ENCODE measurements at regions not wholly inside any gene's neighbourhood (a gene's known extent, or its start where the extent isn't known, plus 50 kb on each side); places are given as distances from the start of the nearest gene placed in this dataset.
A peak's percentile ranks its signal among the peaks of the same experiment; 100 is the strongest.
"Not testable (repeated sequence)": the region's sequence is repeated elsewhere in the genome, so short reads cannot be mapped to it uniquely, and the experiment has no call there.

- no peak for DNase-seq
- Histone ChIP-seq H3K4me3 (ENCODE audit: low read depth, low read length) (no peak overlapping the region), H3K4me2 (ENCODE audit: low read length) (no peak overlapping the region), H4K91ac (ENCODE audit: low read depth, low read length) (no peak overlapping the region), H3K79me2 (ENCODE audit: control insufficient read depth, insufficient read depth, low read length, poor library complexity) (no peaks in the 10 kb centered on the region), H2BK12ac (ENCODE audit: low read length) (no peak overlapping the region), H3K79me1 (ENCODE audit: low read length) (no peaks in the 10 kb centered on the region), H2AK5ac (ENCODE audit: low read length) (no peak overlapping the region), H3K9ac (ENCODE audit: low read length) (no peak overlapping the region), H3K18ac (ENCODE audit: low read length) (no peak overlapping the region), H3K14ac (ENCODE audit: low read length) (no peak overlapping the region), H3K27ac (ENCODE audit: low read depth, low read length) (no peak overlapping the region), H4K8ac (ENCODE audit: low read depth, low read length) (no peak overlapping the region), H2AFZ (ENCODE audit: insufficient read depth, low read length, poor library complexity) (no peak overlapping the region), H3K27me3 (ENCODE audit: insufficient read depth, low read length) (no peaks in the 10 kb centered on the region), H2BK5ac (ENCODE audit: low read depth, low read length, poor library complexity) (no peak overlapping the region), H3K4me1 (ENCODE audit: control insufficient read depth in 1 of 2, insufficient read depth in 2 of 2, low read length in 2 of 2) (peaks cover 4 to 5% of the 10 kb centered on the region in 2 experiments), H3K9me3 (ENCODE audit: insufficient read depth, low read depth, low read length) (no peaks in the 10 kb centered on the region), H3K36me3 (ENCODE audit: control insufficient read depth in 1 of 2, insufficient read depth in 2 of 2, low read length in 2 of 2) (no peaks in the 10 kb centered on the region), H3K4ac (ENCODE audit: low read depth, low read length) (no peak overlapping the region), H4K12ac (ENCODE audit: low read depth, low read length) (no peak overlapping the region), H3K23ac (ENCODE audit: low read length) (no peak overlapping the region), H2BK120ac (ENCODE audit: insufficient read depth, low read length, poor library complexity) (no peak overlapping the region)
- 100% methylated on average over 1 of the region's 3 CpGs for WGBS (ENCODE audit: extremely low coverage, insufficient coverage, insufficient read length)
Observed at GRCh38 chr2:75375646-75376582, 176.6 kb upstream of the TACR1 start.

GRCh38 chr2:75374414-75374957, 175.2 kb upstream of the TACR1 start:
- not testable (repeated sequence) for H4K12ac ChIP-seq (ENCODE audit: low read depth, low read length); H3K9ac ChIP-seq (ENCODE audit: low read length); H3K36me3 ChIP-seq (ENCODE audit: control insufficient read depth in 1 of 2, insufficient read depth in 2 of 2, low read length in 2 of 2); H4K8ac ChIP-seq (ENCODE audit: low read depth, low read length); H3K79me2 ChIP-seq (ENCODE audit: control insufficient read depth, insufficient read depth, low read length, poor library complexity); H2AK5ac ChIP-seq (ENCODE audit: low read length); H3K79me1 ChIP-seq (ENCODE audit: low read length); H3K9me3 ChIP-seq (ENCODE audit: insufficient read depth, low read depth, low read length); H3K14ac ChIP-seq (ENCODE audit: low read length); H4K91ac ChIP-seq (ENCODE audit: low read depth, low read length); H3K23ac ChIP-seq (ENCODE audit: low read length); H2BK5ac ChIP-seq (ENCODE audit: low read depth, low read length, poor library complexity); H3K27me3 ChIP-seq (ENCODE audit: insufficient read depth, low read length); H3K4me1 ChIP-seq (ENCODE audit: control insufficient read depth in 1 of 2, insufficient read depth in 2 of 2, low read length in 2 of 2); H2BK120ac ChIP-seq (ENCODE audit: insufficient read depth, low read length, poor library complexity); H3K27ac ChIP-seq (ENCODE audit: low read depth, low read length); H3K18ac ChIP-seq (ENCODE audit: low read length); H3K4me3 ChIP-seq (ENCODE audit: low read depth, low read length); H3K4ac ChIP-seq (ENCODE audit: low read depth, low read length); DNase-seq; H2BK12ac ChIP-seq (ENCODE audit: low read length)
- WGBS (ENCODE audit: extremely low coverage, insufficient coverage, insufficient read length): no CpG with 5 or more reads among the region's 6 CpGs
- Histone ChIP-seq H2AFZ (ENCODE audit: insufficient read depth, low read length, poor library complexity) (peak overlapping the region; percentile 50), H3K4me2 (ENCODE audit: low read length) (peak overlapping the region; percentile 14)

DNA sequence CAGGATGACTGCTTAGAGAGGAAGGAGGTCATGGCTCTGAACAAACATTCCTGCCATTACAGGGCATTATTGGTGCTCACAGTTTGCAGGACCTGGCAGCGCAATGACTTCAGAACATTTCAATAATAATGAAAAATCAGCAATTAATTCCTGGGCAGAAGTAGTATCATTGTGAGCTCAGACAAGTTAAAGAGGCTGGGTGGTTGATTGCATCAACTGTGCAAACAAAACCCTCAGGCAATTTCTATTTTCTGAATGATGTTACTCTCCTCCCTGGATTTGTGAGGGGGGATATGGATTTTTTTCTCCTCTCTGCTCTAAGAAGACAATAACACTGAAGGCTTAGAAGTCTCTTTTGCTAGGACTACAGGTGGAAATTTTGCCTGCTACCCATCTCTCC, 168.1 kb upstream of the TACR1 start:
- Histone ChIP-seq H3K9ac (ENCODE audit: low read length) (no peak overlapping the region), H3K23ac (ENCODE audit: low read length) (no peak overlapping the region), H3K4me3 (ENCODE audit: low read depth, low read length) (no peak overlapping the region), H3K4ac (ENCODE audit: low read depth, low read length) (no peak overlapping the region), H3K4me2 (ENCODE audit: low read length) (no peak overlapping the region), H3K79me1 (ENCODE audit: low read length) (no peaks in the 10 kb centered on the region), H3K27ac (ENCODE audit: low read depth, low read length) (no peak overlapping the region), H3K9me3 (ENCODE audit: insufficient read depth, low read depth, low read length) (no peaks in the 10 kb centered on the region), H3K79me2 (ENCODE audit: control insufficient read depth, insufficient read depth, low read length, poor library complexity) (no peaks in the 10 kb centered on the region), H3K18ac (ENCODE audit: low read length) (no peak overlapping the region), H2BK5ac (ENCODE audit: low read depth, low read length, poor library complexity) (no peak overlapping the region), H4K91ac (ENCODE audit: low read depth, low read length) (no peak overlapping the region), H4K8ac (ENCODE audit: low read depth, low read length) (no peak overlapping the region), H3K14ac (ENCODE audit: low read length) (no peak overlapping the region), H2BK12ac (ENCODE audit: low read length) (no peak overlapping the region), H2AK5ac (ENCODE audit: low read length) (no peak overlapping the region), H4K12ac (ENCODE audit: low read depth, low read length) (no peak overlapping the region), H3K27me3 (ENCODE audit: insufficient read depth, low read length) (no peaks in the 10 kb centered on the region), H3K4me1 (ENCODE audit: control insufficient read depth in 1 of 2, insufficient read depth in 2 of 2, low read length in 2 of 2) (no peaks in the 10 kb centered on the region), H2BK120ac (ENCODE audit: insufficient read depth, low read length, poor library complexity) (no peak overlapping the region), H2AFZ (ENCODE audit: insufficient read depth, low read length, poor library complexity) (no peak overlapping the region), H3K36me3 (ENCODE audit: control insufficient read depth in 1 of 2, insufficient read depth in 2 of 2, low read length in 2 of 2) (no peaks in the 10 kb centered on the region)
- no CpG with 5 or more reads among the region's 1 CpG for WGBS (ENCODE audit: extremely low coverage, insufficient coverage, insufficient read length)
- DNase-seq: no peak

DNA sequence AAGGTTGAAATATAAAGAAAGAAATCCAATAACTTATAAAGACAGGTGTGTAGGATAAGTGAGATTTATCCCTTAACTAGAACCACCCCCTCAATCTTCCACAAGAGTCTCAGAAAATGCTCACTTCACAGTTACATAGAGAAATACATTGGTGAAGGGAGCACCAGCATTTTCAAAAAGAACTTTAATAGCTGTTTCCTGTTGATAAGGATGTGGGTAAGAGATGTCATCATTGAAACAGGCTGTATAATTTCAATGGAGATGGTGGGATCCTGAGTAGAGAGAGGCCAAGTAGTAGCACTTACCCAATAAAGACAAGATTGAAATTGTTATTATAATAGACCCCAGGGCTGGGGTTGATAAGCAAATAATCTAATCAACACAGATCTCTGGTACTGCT, 162.2 kb upstream of the TACR1 start:
- Histone ChIP-seq H3K9me3 (ENCODE audit: insufficient read depth, low read depth, low read length) (no peaks in the 10 kb centered on the region), H2BK5ac (ENCODE audit: low read depth, low read length, poor library complexity) (no peak overlapping the region), H4K91ac (ENCODE audit: low read depth, low read length) (no peak overlapping the region), H3K36me3 (ENCODE audit: control insufficient read depth in 1 of 2, insufficient read depth in 2 of 2, low read length in 2 of 2) (no peaks in the 10 kb centered on the region), H3K4me2 (ENCODE audit: low read length) (no peak overlapping the region), H3K27me3 (ENCODE audit: insufficient read depth, low read length) (no peaks in the 10 kb centered on the region), H3K27ac (ENCODE audit: low read depth, low read length) (no peak overlapping the region), H4K8ac (ENCODE audit: low read depth, low read length) (no peak overlapping the region), H2AK5ac (ENCODE audit: low read length) (no peak overlapping the region), H3K23ac (ENCODE audit: low read length) (no peak overlapping the region), H3K14ac (ENCODE audit: low read length) (no peak overlapping the region), H2AFZ (ENCODE audit: insufficient read depth, low read length, poor library complexity) (no peak overlapping the region), H3K18ac (ENCODE audit: low read length) (no peak overlapping the region), H3K79me2 (ENCODE audit: control insufficient read depth, insufficient read depth, low read length, poor library complexity) (no peaks in the 10 kb centered on the region), H3K4ac (ENCODE audit: low read depth, low read length) (no peak overlapping the region), H4K12ac (ENCODE audit: low read depth, low read length) (no peak overlapping the region), H2BK120ac (ENCODE audit: insufficient read depth, low read length, poor library complexity) (no peak overlapping the region), H3K4me3 (ENCODE audit: low read depth, low read length) (no peak overlapping the region), H2BK12ac (ENCODE audit: low read length) (no peak overlapping the region), H3K4me1 (ENCODE audit: control insufficient read depth in 1 of 2, insufficient read depth in 2 of 2, low read length in 2 of 2) (no peaks in the 10 kb centered on the region), H3K79me1 (ENCODE audit: low read length) (no peaks in the 10 kb centered on the region), H3K9ac (ENCODE audit: low read length) (no peak overlapping the region)
- peak in 1 of 2 donors; percentile 20 for DNase-seq

All from trophoblast cell (in vitro differentiated cells and primary cell).